Adrenal gland (tissue), 5 donors: ENCODE measurements at regions not wholly inside any gene's neighbourhood (a gene's known extent, or its start where the extent isn't known, plus 50 kb on each side); places are given as distances from the start of the nearest gene placed in this dataset.

Experiments
- POLR2A ChIP-seq, 2 donors: fragments of 450-650 bp; IDR thresholded peaks; one replicate each; pipeline ENCODE4 v1.6.1; 2017; ENCODE audit warnings: antibody characterized with exemption in 2 of 2, mild to moderate bottlenecking in 2 of 2, moderate library complexity in 1 of 2
- TF ChIP-seq, protein P1 (sequence below), 6 experiments: fragments of 450-650 bp in 4 of 6; fragments of 200-600 bp in 2 of 6; sonication (generic) in 1 of 6; IDR thresholded peaks; 1 replicate in 5 of 6; 2 replicates in 1 of 6; pipeline versions ENCODE4 v1.5.1 to v1.8.0; 2016 to 2021; ENCODE audit warnings: antibody characterized with exemption in 6 of 6, mild to moderate bottlenecking in 2 of 6, moderate library complexity in 1 of 6
- donor health status: DM: no; HTN: no; CAD: no.

DNA sequence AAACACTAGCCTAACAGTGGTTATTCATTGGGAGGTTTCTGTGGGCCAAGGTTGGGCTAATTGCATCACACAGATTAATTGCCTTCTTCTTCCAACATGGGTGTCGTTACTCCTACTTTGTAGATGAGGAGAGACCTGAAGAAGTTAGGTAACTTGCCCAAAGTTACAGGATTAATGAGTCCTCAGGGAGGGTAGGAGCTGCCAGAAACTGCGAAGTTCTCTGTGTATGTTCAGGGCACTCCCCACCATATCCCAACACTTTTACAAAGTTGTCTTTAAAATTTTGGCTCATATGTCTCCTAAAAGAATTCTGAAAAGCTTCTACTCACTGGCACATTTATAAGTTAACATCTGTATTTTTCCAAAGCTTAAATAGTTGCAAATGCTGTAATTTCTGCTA is 323.5 kb upstream of the HSF2 start:
- TF ChIP-seq POLR2A (IDR thresholded peaks at IDR 0.05) = no peak
- TF ChIP-seq, protein P1, sequence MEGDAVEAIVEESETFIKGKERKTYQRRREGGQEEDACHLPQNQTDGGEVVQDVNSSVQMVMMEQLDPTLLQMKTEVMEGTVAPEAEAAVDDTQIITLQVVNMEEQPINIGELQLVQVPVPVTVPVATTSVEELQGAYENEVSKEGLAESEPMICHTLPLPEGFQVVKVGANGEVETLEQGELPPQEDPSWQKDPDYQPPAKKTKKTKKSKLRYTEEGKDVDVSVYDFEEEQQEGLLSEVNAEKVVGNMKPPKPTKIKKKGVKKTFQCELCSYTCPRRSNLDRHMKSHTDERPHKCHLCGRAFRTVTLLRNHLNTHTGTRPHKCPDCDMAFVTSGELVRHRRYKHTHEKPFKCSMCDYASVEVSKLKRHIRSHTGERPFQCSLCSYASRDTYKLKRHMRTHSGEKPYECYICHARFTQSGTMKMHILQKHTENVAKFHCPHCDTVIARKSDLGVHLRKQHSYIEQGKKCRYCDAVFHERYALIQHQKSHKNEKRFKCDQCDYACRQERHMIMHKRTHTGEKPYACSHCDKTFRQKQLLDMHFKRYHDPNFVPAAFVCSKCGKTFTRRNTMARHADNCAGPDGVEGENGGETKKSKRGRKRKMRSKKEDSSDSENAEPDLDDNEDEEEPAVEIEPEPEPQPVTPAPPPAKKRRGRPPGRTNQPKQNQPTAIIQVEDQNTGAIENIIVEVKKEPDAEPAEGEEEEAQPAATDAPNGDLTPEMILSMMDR (IDR thresholded peaks at IDR 0.05) = no peak
